Ectodermal cell (in vitro differentiated cells): ENCODE measurements at regions not wholly inside any gene's neighbourhood (a gene's known extent, or its start where the extent isn't known, plus 50 kb on each side); places are given as distances from the start of the nearest gene placed in this dataset.

ENCODE experiments used
- H3K27ac ChIP-seq: 2 replicates; pipeline ENCODE4 v1.7.0; 2013; ENCODE audit warnings: mild to moderate bottlenecking, low read depth, low read length; ENCODE audit not compliant: insufficient read depth, poor library complexity, severe bottlenecking
- H3K27me3 ChIP-seq: 2 replicates; pipeline ENCODE4 v1.7.0; 2013; ENCODE audit warnings: mild to moderate bottlenecking, low read length; ENCODE audit not compliant: insufficient read depth, control insufficient read depth, poor library complexity, severe bottlenecking
- H3K36me3 ChIP-seq: one replicate; pipeline ENCODE4 v1.7.0; 2013; ENCODE audit warnings: low read length; ENCODE audit not compliant: control insufficient read depth, insufficient read depth
- H3K4me1 ChIP-seq: one replicate; pipeline ENCODE4 v1.7.0; 2013; ENCODE audit warnings: low read length; ENCODE audit not compliant: control insufficient read depth, insufficient read depth
- H3K4me3 ChIP-seq: 2 replicates; pipeline ENCODE4 v1.7.0; 2013; ENCODE audit warnings: low read depth, low read length, control low read depth; ENCODE audit not compliant: insufficient read depth
- H3K9me3 ChIP-seq: 2 replicates; pipeline ENCODE4 v1.7.0; 2013; ENCODE audit warnings: mild to moderate bottlenecking, low read length, moderate library complexity; ENCODE audit not compliant: control insufficient read depth
- WGBS, 2 experiments: methylation state at CpG; one replicate each; pipeline ENCODE4 v1.1.7; 2013; ENCODE audit warnings: missing lambda C conversion rate in 2 of 2; 5-methylcytosine and 5-hydroxymethylcytosine counted together

DNA sequence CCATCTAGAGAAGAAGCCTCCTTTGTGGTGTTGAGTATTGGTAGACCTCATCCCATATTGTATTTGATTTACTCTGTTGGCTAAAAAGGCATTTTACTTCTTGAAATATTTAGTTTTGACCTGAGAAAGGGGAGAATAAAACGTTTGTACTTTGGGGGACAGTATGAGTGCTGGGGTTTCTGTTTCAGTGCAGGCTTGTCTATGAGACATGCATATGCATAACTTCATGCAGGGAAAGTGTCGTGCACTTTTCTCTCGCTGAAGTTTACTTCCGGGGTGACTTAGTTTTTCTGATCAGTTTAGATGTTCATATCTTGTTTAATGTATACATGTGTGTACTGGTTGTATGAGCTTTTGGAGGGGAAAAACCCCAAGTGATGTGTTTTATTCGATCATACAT is 59.5 kb downstream of the UTRN start:
- WGBS, 2 experiments: 86 to 92% methylated on average over 5 of the region's 5 CpGs
- Histone ChIP-seq H3K4me1 (no peaks in the 10 kb centered on the region), H3K27ac (no peak overlapping the region), H3K27me3 (no peaks in the 10 kb centered on the region), H3K36me3 (no peaks in the 10 kb centered on the region), H3K9me3 (no peaks in the 10 kb centered on the region), H3K4me3 (no peak overlapping the region)

DNA sequence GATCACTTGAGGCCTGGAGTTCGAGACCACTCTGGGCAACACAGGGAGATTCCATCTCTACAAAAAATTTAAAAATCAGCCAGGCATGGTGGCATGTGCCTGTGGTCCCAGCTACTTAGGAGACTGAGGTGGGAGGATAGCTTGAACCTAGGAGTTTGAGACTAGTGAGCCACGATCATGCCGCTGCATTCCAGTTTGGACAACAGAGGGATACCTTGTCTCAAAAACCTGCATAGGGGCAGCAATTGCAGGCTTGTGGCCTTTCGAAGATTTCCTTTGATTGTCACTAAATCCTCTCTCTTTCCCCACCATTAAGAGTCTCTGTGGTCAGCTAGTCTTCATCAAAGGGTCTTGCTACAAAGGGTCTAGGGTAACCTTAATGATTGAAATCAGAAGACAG is 60.3 kb downstream of the UTRN start:
- no peaks in the 10 kb centered on the region for H3K9me3 ChIP-seq
- no peak overlapping the region for H3K27ac ChIP-seq
- no peaks in the 10 kb centered on the region for H3K36me3 ChIP-seq
- 89 to 94% methylated on average over 4 of the region's 4 CpGs for WGBS, 2 experiments
- H3K4me3 ChIP-seq: no peak overlapping the region
- H3K27me3 ChIP-seq: no peaks in the 10 kb centered on the region
- no peaks in the 10 kb centered on the region for H3K4me1 ChIP-seq

DNA sequence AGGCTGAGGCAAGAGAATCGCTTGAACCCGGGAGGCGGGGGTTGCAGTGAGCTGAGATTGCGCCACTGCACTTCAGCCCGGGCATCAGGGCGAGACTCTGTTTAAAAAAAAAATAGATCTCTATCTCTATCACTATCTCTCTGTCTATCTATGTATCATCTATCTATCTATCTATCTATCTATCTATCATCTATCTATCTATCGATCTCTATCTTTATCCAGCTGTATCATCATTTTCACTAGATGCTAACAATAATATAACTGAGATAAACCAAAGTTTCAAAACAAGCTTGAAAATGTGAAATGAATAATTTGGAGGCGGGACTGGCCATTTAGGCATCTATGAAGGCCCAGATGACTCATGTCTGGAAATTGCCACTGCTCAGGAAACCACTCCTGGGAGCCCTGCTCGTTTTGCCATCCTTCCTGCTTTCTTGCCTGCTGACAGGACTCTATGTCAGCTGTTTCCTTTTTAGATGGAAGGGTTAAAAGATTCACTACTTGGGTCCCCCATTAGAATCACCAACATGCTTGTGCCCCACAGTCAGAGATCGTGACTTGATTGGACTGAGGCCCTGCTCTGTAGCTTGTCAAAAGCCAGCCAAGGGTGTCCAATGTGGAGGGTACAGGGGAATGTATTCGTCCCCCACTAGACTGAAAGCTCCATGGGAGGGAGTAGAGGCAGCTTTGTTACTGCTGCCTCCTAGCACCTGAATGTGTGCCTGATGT is 61.7 kb downstream of the UTRN start:
- WGBS, 2 experiments: 93 to 94% methylated on average over 11 of the region's 11 CpGs
- Histone ChIP-seq H3K27ac (no peak overlapping the region), H3K36me3 (no peaks in the 10 kb centered on the region)

DNA sequence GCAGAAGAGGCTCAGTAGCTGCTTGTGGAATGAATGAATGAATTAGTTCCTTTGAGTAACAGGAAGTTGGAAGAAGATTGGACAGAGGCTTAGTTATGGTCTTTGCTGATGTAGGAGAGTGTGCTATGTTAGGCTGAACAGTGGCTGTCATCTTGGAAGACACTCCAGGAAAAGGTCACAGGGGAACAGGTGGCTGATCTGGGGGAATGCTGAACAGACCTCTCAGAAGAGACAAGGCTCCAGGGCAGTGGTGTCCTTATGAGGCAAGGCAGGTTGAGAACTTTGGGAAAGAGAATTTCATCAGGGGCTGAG is 62.3 kb downstream of the UTRN start:
- H3K27me3 ChIP-seq: no peaks in the 10 kb centered on the region
- H3K36me3 ChIP-seq: no peaks in the 10 kb centered on the region
- H3K4me3 ChIP-seq: no peak overlapping the region
- no peak overlapping the region for H3K27ac ChIP-seq
- no peaks in the 10 kb centered on the region for H3K4me1 ChIP-seq
- H3K9me3 ChIP-seq: no peaks in the 10 kb centered on the region

More for the DNA sequence above, 61.7 kb downstream of the UTRN start:
- Histone ChIP-seq H3K4me3 (no peak overlapping the region), H3K27me3 (no peaks in the 10 kb centered on the region), H3K9me3 (no peaks in the 10 kb centered on the region), H3K4me1 (no peaks in the 10 kb centered on the region)

DNA sequence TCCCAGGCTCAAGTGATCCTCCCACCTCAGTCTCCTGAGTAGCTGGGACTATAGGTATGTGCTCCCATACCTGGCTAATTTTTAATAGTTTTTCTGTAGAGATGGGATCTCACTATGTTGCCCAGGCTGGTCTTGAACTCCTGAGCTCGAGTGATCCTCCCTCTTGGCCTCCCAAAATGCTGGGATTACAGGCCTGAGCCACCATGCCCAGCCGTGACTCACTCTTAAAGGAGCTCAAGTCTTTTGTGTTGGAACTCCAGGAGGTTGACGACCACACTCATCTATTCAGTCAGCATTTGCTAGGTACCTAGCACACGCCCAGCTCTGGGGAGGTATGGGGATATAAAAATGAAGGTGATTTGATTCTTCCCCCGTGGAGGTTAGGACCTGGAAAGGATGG is 62.8 kb downstream of the UTRN start:
- no peaks in the 10 kb centered on the region for H3K4me1 ChIP-seq
- WGBS, 2 experiments: 85 to 93% methylated on average over 5 of the region's 5 CpGs
- H3K9me3 ChIP-seq: no peaks in the 10 kb centered on the region
- H3K4me3 ChIP-seq: no peak overlapping the region
- no peak overlapping the region for H3K27ac ChIP-seq
- no peaks in the 10 kb centered on the region for H3K27me3 ChIP-seq
- no peaks in the 10 kb centered on the region for H3K36me3 ChIP-seq

DNA sequence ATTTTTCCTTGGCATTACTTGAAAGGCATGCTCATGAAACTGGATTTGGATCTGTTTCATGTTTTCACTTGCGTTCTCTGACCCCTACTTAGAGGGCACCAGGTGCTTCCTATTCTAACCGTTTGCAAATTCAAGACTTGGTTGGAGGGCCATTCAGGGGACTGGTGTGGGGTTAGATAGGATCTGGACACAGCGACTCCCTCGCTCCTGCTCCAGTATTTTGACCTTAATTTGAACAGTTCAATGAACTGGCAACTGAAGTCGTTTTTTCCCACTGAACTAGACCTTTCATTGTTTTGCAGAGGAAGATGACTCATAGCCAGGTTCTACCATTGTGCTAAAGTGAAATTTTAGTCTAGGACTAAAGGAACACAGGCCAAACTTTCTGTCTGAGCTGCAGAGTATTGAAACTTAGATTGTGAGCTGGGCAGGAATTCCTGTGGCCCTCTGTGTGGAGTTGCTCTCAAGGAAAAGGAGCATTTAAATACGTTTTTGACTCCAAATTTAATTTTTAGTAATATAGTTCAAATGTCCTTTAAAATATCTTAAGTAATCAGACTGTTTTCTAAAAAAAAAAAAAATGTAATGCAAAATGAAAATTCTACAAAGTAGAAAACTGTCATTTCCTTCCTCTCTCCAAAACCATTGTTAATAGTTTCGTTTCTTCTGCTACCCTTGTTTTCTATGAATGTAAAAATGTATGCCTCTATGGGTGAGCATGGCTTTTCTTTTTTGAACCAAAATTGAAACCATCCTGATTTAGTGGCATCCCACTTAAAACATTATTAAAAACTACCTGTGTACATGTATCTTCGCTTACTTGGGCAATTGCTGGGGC is 64.8 kb downstream of the UTRN start:
- WGBS, 2 experiments: 71 to 77% methylated on average over 5 of the region's 8 CpGs
- no peaks in the 10 kb centered on the region for H3K27me3 ChIP-seq
- H3K27ac ChIP-seq: no peak overlapping the region
- H3K36me3 ChIP-seq: no peaks in the 10 kb centered on the region
- H3K4me3 ChIP-seq: no peak overlapping the region
- no peaks in the 10 kb centered on the region for H3K9me3 ChIP-seq
- no peaks in the 10 kb centered on the region for H3K4me1 ChIP-seq

DNA sequence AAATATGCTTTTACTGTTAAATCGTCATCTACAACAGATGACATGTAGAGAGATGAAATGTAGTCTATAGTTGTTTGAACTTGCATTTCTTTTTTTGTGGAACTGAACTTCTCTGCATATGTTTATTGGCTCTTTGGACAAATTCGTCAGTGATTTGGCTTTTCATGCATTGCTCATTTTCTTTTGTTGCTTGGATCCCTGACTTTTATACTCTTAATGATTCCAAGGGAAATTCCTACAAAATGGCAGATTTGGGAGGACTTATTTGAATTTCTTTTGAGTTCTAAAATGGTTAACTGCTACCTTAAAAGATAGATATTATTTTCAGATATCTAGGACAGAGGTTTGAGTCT is 65.4 kb downstream of the UTRN start:
- Histone ChIP-seq H3K27ac (no peak overlapping the region), H3K4me1 (no peaks in the 10 kb centered on the region), H3K4me3 (no peak overlapping the region), H3K27me3 (no peaks in the 10 kb centered on the region), H3K9me3 (no peaks in the 10 kb centered on the region), H3K36me3 (no peaks in the 10 kb centered on the region)
- WGBS, 2 experiments: 84 to 90% methylated on average over 2 of the region's 2 CpGs

DNA sequence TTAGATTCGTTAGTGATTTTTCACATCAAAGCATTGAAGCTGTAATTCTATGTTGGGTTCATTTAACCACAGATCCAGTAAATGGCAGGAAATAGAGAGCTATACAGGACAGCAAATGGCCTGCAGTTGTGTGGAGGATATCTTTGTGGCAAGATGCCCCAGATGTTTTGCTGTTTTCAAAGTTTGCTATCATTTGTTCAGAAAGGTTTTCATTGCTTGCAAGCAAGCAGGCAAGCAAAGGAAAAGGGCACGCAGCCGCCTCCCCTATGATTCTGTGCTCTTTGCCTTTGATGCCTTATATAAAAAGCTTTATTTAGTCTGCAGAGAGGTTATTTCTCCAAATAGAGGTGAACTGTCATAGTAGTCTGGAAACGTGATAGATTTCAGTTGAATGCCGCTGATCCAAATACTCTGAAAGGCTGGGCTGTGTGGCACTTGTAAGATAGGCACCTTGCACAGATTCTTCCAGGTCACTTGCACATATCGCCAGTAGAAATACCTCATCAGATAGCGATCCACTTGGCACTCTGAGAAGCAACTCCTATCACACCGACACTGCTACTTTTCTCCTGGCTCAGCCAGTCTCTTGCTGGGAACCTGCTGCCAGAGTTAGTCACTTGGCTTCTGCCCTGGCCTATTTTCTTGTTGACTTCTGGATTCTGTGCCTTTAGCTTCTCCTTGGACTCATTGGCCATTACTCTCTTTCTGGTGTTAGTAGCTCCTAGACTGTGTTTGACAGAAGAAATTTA is 66.4 kb downstream of the UTRN start:
- no peaks in the 10 kb centered on the region for H3K9me3 ChIP-seq
- H3K27ac ChIP-seq: no peak overlapping the region
- 93 to 96% methylated on average over 8 of the region's 8 CpGs for WGBS, 2 experiments
- H3K4me1 ChIP-seq: no peaks in the 10 kb centered on the region
- H3K27me3 ChIP-seq: no peaks in the 10 kb centered on the region
- H3K36me3 ChIP-seq: no peaks in the 10 kb centered on the region
- H3K4me3 ChIP-seq: no peak overlapping the region

DNA sequence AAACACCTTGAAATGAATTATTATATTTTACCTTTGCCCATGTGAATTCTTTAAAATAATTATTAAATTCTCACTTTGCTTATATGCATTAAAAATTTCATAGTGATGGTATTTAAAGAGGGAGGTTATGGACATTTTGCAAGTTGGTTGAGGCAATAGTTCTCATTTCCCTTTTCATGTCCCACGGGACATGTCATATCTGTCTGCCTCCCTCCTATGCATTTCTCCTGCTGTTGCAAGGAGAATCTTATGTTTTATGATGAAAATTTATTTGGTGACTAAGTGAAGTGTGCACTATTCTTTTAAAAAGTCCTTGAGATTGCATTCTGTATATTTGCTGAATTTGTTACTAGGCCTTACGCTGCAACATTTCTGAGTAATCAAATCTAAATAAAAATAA is 67.2 kb downstream of the UTRN start:
- Histone ChIP-seq H3K36me3 (no peaks in the 10 kb centered on the region), H3K27me3 (no peaks in the 10 kb centered on the region), H3K9me3 (no peaks in the 10 kb centered on the region), H3K4me1 (no peaks in the 10 kb centered on the region), H3K27ac (no peak overlapping the region), H3K4me3 (no peak overlapping the region)
- WGBS, 2 experiments: 100% methylated on average over 1 to 2 of the region's 2 CpGs

DNA sequence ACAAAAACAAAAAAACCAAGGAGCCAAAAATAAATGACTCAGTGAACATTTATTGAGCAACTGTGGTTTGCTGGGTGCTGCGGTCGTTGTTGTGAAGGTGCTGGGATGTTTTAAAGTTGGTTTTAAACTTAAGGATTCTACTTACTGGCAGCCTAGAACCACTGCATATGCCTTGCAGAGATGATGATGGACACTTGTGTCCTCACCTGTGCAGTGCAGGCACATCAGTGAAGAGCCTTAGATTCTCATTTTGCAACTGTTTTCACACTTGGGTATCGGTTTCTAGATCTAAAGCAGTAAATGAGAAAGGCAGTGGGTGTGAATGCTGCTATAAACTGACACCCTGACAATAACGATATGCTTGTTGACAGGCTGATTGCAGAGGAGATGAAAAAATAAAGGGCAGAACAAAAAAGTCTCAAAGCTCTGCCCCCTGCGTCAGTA is 68.8 kb downstream of the UTRN start:
- Histone ChIP-seq H3K9me3 (no peaks in the 10 kb centered on the region), H3K4me1 (no peaks in the 10 kb centered on the region), H3K4me3 (no peak overlapping the region), H3K27me3 (no peaks in the 10 kb centered on the region), H3K27ac (no peak overlapping the region), H3K36me3 (no peaks in the 10 kb centered on the region)
- WGBS, 2 experiments: 91 to 97% methylated on average over 5 of the region's 5 CpGs
